ENCODE measurements at regions not wholly inside any gene's neighbourhood (a gene's known extent, or its start where the extent isn't known, plus 50 kb on each side); places are given as distances from the start of the nearest gene placed in this dataset.
A peak's percentile ranks its signal among the peaks of the same experiment; 100 is the strongest.

DNA sequence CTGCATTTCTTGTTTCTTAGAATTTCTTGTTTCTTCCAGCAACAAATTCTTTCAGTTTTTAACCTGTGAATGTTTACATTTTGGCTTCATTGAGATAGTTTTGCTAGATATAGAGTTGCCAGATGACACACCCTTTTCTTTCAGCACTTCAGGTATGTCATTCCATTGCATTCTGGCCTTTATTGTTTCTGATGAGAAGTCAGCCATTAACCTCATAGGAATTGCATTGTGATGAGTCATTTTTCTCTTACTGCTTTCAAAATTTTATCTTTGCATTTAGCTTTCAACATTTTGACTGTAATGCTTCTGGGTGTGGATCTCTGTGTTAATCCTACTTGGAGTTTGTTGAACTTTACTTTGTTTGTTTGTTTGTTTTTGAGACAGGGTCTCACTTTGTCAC lies 440.3 kb upstream of the HS3ST5 start:
- no peak for DNase-seq (ENCODE audit: low read depth in 2 of 2)
- TF ChIP-seq, protein P1, sequence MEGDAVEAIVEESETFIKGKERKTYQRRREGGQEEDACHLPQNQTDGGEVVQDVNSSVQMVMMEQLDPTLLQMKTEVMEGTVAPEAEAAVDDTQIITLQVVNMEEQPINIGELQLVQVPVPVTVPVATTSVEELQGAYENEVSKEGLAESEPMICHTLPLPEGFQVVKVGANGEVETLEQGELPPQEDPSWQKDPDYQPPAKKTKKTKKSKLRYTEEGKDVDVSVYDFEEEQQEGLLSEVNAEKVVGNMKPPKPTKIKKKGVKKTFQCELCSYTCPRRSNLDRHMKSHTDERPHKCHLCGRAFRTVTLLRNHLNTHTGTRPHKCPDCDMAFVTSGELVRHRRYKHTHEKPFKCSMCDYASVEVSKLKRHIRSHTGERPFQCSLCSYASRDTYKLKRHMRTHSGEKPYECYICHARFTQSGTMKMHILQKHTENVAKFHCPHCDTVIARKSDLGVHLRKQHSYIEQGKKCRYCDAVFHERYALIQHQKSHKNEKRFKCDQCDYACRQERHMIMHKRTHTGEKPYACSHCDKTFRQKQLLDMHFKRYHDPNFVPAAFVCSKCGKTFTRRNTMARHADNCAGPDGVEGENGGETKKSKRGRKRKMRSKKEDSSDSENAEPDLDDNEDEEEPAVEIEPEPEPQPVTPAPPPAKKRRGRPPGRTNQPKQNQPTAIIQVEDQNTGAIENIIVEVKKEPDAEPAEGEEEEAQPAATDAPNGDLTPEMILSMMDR (IDR thresholded peaks at IDR 0.05; ENCODE audit: low read depth, low read length): no peak
- H3K4me3 ChIP-seq (replicated peaks in 1 of 2; ENCODE audit: low read depth in 2 of 2, low read length in 2 of 2): no peak overlapping the region

DNA sequence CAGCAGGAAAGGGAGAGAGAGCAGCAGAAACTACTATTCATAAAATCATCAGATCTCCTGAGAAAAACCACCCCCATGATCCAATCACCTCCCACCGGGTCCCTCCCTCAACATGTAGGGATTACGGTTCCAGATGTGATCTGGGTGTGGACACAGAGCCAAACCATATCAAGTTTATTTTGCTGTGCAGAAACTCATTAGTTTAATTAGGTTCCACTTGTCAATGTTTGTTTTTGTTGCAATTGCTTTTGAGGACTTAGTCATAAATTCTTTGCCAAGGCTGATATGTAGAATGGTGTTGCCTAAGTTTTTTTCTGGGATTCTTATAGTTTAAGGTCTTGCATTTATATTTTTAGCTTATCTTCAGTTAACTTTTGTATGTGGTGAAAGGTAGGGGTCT lies 422.0 kb upstream of the HS3ST5 start:
- DNase-seq (ENCODE audit: low read depth in 2 of 2): no peak
- TF ChIP-seq, protein P1 (IDR thresholded peaks at IDR 0.05; ENCODE audit: low read depth, low read length): no peak
- no peak overlapping the region for H3K4me3 ChIP-seq (replicated peaks in 1 of 2; ENCODE audit: low read depth in 2 of 2, low read length in 2 of 2)

DNA sequence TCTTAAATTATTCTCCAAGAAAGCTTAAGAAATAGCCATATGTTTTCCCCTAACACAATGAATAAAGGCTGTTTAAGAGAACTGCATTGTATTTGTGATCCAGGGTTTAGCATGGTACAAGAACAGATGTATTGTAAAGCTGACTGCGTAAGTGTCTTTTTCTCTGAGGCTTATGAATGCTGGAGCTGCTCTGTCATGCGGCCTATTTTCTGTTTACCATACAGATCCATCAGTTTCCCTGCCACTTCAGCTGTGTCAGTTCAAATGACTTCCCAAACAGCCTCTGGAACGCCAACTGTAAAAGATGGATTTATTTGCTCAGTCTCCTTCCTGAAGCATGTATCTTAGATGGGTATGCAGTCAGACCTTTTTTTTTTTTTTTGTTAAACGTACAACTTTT lies 419.3 kb upstream of the HS3ST5 start:
- TF ChIP-seq, protein P1 (IDR thresholded peaks at IDR 0.05; ENCODE audit: low read depth, low read length): no peak
- DNase-seq (ENCODE audit: low read depth in 2 of 2): no peak
- H3K4me3 ChIP-seq (replicated peaks in 1 of 2; ENCODE audit: low read depth in 2 of 2, low read length in 2 of 2): no peak overlapping the region

DNA sequence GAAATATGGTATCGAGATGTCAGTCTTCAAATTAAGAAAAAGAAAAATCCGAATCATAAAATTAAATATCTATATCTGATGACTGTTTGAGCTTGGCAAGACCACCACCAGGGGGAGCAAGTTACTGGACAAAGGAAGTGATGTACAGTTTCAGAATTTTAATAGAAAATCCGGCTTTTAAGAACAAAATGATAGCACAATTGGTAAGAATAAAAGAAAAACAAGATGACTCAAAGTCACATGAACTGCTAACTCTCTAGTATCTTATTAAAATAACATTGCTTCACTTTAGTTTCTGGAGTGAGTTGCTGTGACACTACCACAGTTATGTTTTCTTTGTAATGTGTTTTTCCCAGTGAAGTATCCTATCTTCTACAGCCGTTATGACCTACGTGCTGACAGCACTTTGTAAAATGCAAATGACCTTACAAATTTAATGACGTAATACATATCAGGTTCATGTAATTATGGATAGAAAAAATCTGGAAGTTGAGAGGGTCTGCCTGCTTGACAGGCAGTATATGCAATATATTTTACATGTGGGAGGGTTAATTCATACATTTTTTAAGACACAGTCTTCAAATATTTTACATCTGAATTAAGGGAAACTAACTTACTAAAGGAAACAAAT lies 405.3 kb upstream of the HS3ST5 start:
- DNase-seq (ENCODE audit: low read depth in 2 of 2): peak; percentile 72 to 76
- TF ChIP-seq, protein P1 (IDR thresholded peaks at IDR 0.05; ENCODE audit: low read depth, low read length): peak; percentile 65
- H3K4me3 ChIP-seq (replicated peaks in 1 of 2; ENCODE audit: low read depth in 2 of 2, low read length in 2 of 2): no peak overlapping the region

DNA sequence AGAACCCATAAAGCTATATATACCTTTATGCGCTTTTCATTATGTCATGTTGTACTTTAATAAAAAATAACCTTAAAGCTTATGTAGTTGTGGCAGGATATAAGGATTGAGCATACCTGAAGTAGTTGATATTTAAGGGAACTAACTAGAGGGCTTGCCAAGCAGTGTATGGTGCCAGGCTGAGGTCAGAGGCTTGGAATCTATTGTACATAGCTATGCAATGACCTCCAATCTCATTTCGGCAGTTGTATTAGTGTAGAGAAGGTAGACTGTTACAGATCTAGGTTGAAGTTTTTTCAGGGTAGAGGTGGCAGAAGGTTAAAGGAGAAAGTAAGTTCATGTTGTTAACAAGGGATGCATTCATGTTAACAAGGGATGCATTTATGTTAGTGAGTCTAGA lies 397.7 kb upstream of the HS3ST5 start:
- no peak for DNase-seq (ENCODE audit: low read depth in 2 of 2)
- no peak overlapping the region for H3K4me3 ChIP-seq (replicated peaks in 1 of 2; ENCODE audit: low read depth in 2 of 2, low read length in 2 of 2)
- TF ChIP-seq, protein P1 (IDR thresholded peaks at IDR 0.05; ENCODE audit: low read depth, low read length): no peak

DNA sequence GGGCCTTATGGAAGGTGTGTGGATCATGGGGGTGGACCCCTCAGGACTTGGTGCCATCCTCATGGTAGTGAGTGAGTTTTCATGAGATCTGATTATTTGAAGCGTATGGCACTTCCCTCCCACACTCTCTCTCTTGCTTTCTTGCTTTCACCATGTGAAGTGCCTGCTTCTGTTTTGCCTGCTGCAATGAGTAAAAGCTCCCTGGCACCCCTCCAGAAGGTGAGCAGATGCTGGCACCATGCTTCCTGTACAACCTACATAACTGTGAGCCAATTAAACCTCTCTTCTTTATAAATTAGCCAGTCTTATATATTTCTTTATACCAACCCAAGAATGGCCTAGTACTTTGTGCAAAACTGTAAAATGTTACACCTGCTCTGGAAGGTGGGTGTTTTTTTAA lies 396.8 kb upstream of the HS3ST5 start:
- no peak for DNase-seq (ENCODE audit: low read depth in 2 of 2)
- H3K4me3 ChIP-seq (replicated peaks in 1 of 2; ENCODE audit: low read depth in 2 of 2, low read length in 2 of 2): no peak overlapping the region

More for the DNA sequence above, 396.8 kb upstream of the HS3ST5 start:
- TF ChIP-seq, protein P1 (IDR thresholded peaks at IDR 0.05; ENCODE audit: low read depth, low read length): no peak

Measured in cardiac fibroblast (primary cell).